Adipocyte (in vitro differentiated cells): ENCODE measurements at regions not wholly inside any gene's neighbourhood (a gene's known extent, or its start where the extent isn't known, plus 50 kb on each side); places are given as distances from the start of the nearest gene placed in this dataset.
"Not testable (repeated sequence)": the region's sequence is repeated elsewhere in the genome, so short reads cannot be mapped to it uniquely, and the experiment has no call there.

Experiments
- DNase-seq: peaks from one replicate; pipeline ENCODE4 v3.0.0-alpha.2; 2015; ENCODE audit warnings: low read depth
- H3K27me3 ChIP-seq: replicated peaks from 2 replicates; pipeline ENCODE4 v1.7.0; 2013; ENCODE audit warnings: mild to moderate bottlenecking, low read length, moderate library complexity; ENCODE audit not compliant: control insufficient read depth, insufficient read depth
- H3K36me3 ChIP-seq: 2 replicates; pipeline ENCODE4 v1.7.0; 2013; ENCODE audit warnings: low read length, mild to moderate bottlenecking, moderate library complexity; ENCODE audit not compliant: control insufficient read depth, insufficient read depth, severe bottlenecking
- H3K4me1 ChIP-seq: 2 replicates; pipeline ENCODE4 v1.7.0; 2013; ENCODE audit warnings: mild to moderate bottlenecking, low read length, moderate library complexity; ENCODE audit not compliant: control insufficient read depth, insufficient read depth
- H3K4me3 ChIP-seq: 2 replicates; pipeline ENCODE4 v1.7.0; 2013; ENCODE audit warnings: mild to moderate bottlenecking, low read length, moderate library complexity
- H3K9ac ChIP-seq: 2 replicates; pipeline ENCODE4 v1.7.0; 2013; ENCODE audit warnings: mild to moderate bottlenecking, low read length, moderate library complexity
- H3K9me3 ChIP-seq: 2 replicates; pipeline ENCODE4 v1.7.0; 2013; ENCODE audit warnings: mild to moderate bottlenecking, low read length, moderate library complexity; ENCODE audit not compliant: control insufficient read depth

- H3K4me3 ChIP-seq, result no peak overlapping the region
- no peak overlapping the region for H3K9ac ChIP-seq
- H3K36me3 ChIP-seq, result no peaks in the 10 kb centered on the region
- H3K9me3 ChIP-seq, result no peaks in the 10 kb centered on the region
- no peak for DNase-seq
- H3K27me3 ChIP-seq, result no peaks in the 10 kb centered on the region
- no peaks in the 10 kb centered on the region for H3K4me1 ChIP-seq
These were observed 1525.7 kb downstream of the SI start for GRCh38 chr3:163552659-163552966.

- H3K4me3 ChIP-seq, H3K9me3 ChIP-seq, H3K9ac ChIP-seq, DNase-seq, H3K27me3 ChIP-seq, H3K36me3 ChIP-seq, H3K4me1 ChIP-seq: not testable (repeated sequence)
These were observed 1526.2 kb downstream of the SI start for GRCh38 chr3:163551915-163552658.

GRCh38 chr3:163548015-163548414, 1530.3 kb downstream of the SI start:
- Histone ChIP-seq H3K4me3 (no peak overlapping the region), H3K9ac (no peak overlapping the region), H3K36me3 (no peaks in the 10 kb centered on the region), H3K9me3 (no peaks in the 10 kb centered on the region), H3K27me3 (no peaks in the 10 kb centered on the region), H3K4me1 (no peaks in the 10 kb centered on the region)
- DNase-seq, result no peak

- Histone ChIP-seq H3K4me1 (no peaks in the 10 kb centered on the region), H3K27me3 (no peaks in the 10 kb centered on the region), H3K4me3 (no peak overlapping the region), H3K9ac (no peak overlapping the region), H3K9me3 (no peaks in the 10 kb centered on the region), H3K36me3 (no peaks in the 10 kb centered on the region)
- DNase-seq, result no peak
These were observed 1531.1 kb downstream of the SI start for GRCh38 chr3:163547014-163547685.

GRCh38 chr3:163543662-163544061, 1534.6 kb downstream of the SI start:
- Histone ChIP-seq H3K36me3 (no peaks in the 10 kb centered on the region), H3K9me3 (no peaks in the 10 kb centered on the region), H3K4me3 (no peak overlapping the region), H3K27me3 (no peaks in the 10 kb centered on the region), H3K9ac (no peak overlapping the region), H3K4me1 (no peaks in the 10 kb centered on the region)
- no peak for DNase-seq

- Histone ChIP-seq H3K36me3 (no peaks in the 10 kb centered on the region), H3K4me3 (no peak overlapping the region), H3K27me3 (no peaks in the 10 kb centered on the region), H3K4me1 (no peaks in the 10 kb centered on the region), H3K9ac (no peak overlapping the region), H3K9me3 (no peaks in the 10 kb centered on the region)
- DNase-seq, result no peak
These were observed 1536.7 kb downstream of the SI start for GRCh38 chr3:163541629-163542028.

GRCh38 chr3:163538387-163538786, 1539.9 kb downstream of the SI start:
- no peaks in the 10 kb centered on the region for H3K36me3 ChIP-seq
- H3K9me3 ChIP-seq, result no peaks in the 10 kb centered on the region
- H3K9ac ChIP-seq, result no peak overlapping the region
- DNase-seq, result no peak
- H3K4me1 ChIP-seq, result no peaks in the 10 kb centered on the region
- no peaks in the 10 kb centered on the region for H3K27me3 ChIP-seq
- H3K4me3 ChIP-seq, result no peak overlapping the region

- Histone ChIP-seq H3K4me1 (no peaks in the 10 kb centered on the region), H3K9ac (no peak overlapping the region)
- no peak for DNase-seq
These were observed 1544.9 kb downstream of the SI start for GRCh38 chr3:163533381-163533780.

GRCh38 chr3:163523375-163523774, 1554.9 kb downstream of the SI start:
- H3K36me3 ChIP-seq, result no peaks in the 10 kb centered on the region
- H3K9ac ChIP-seq, result no peak overlapping the region
- no peak for DNase-seq
- H3K9me3 ChIP-seq, result no peaks in the 10 kb centered on the region
- no peaks in the 10 kb centered on the region for H3K4me1 ChIP-seq
- no peaks in the 10 kb centered on the region for H3K27me3 ChIP-seq
- no peak overlapping the region for H3K4me3 ChIP-seq

More at GRCh38 chr3:163533381-163533780, 1544.9 kb downstream of the SI start:
- H3K36me3 ChIP-seq, result no peaks in the 10 kb centered on the region
- H3K9me3 ChIP-seq, result no peaks in the 10 kb centered on the region
- no peaks in the 10 kb centered on the region for H3K27me3 ChIP-seq
- H3K4me3 ChIP-seq, result no peak overlapping the region

GRCh38 chr3:163521261-163521660, 1557.0 kb downstream of the SI start:
- DNase-seq, result no peak
- Histone ChIP-seq H3K9me3 (no peaks in the 10 kb centered on the region), H3K36me3 (no peaks in the 10 kb centered on the region), H3K4me1 (no peaks in the 10 kb centered on the region), H3K27me3 (no peaks in the 10 kb centered on the region), H3K4me3 (no peak overlapping the region), H3K9ac (no peak overlapping the region)

GRCh38 chr3:163518065-163518464, 1560.2 kb downstream of the SI start:
- Histone ChIP-seq H3K9ac (no peak overlapping the region), H3K4me3 (no peak overlapping the region), H3K9me3 (no peaks in the 10 kb centered on the region), H3K36me3 (no peaks in the 10 kb centered on the region), H3K27me3 (no peaks in the 10 kb centered on the region), H3K4me1 (no peaks in the 10 kb centered on the region)
- no peak for DNase-seq
